ENCODE measurements at regions not wholly inside any gene's neighbourhood (a gene's known extent, or its start where the extent isn't known, plus 50 kb on each side); places are given as distances from the start of the nearest gene placed in this dataset.

DNA sequence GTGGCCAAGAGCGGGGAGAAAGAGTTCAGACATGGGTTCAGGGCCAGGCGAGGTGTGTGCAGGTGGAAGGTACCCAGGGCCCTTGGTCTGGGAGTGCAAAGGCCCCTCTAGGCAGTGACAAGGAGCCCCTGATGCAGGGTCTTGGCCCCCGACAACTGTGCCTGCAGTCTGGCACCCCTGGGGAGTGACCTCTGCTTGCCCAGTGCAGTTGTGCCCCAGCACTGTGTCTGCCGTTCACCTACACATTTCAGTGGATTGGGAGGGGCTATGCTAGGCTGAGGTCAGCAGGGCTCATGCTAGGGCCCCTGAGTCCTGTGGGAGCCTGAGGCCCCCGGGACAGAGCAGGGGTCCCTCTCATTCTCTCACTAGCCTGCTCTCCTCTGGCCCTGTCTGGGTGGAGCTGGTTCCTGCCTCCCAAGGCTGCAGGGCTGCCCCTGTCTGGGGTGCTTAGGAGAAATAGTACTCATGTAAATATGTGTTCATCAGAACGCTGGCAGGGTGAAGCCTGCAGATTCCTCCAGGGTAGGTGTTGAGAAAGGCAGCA is 550.4 kb downstream of the TCERG1L start:
- H3K4me1 ChIP-seq (replicated peaks) = no peaks in the 10 kb centered on the region
- no peak overlapping the region for H3K27ac ChIP-seq
- no peaks in the 10 kb centered on the region for H3K9me3 ChIP-seq
- intact Hi-C loops (cut with DNase I) = no loop called here
- TF ChIP-seq POLR2A (IDR thresholded peaks at IDR 0.05) (no peak), POLR2AphosphoS5 (IDR thresholded peaks at IDR 0.05) (no peak)
- TF ChIP-seq, protein P1, sequence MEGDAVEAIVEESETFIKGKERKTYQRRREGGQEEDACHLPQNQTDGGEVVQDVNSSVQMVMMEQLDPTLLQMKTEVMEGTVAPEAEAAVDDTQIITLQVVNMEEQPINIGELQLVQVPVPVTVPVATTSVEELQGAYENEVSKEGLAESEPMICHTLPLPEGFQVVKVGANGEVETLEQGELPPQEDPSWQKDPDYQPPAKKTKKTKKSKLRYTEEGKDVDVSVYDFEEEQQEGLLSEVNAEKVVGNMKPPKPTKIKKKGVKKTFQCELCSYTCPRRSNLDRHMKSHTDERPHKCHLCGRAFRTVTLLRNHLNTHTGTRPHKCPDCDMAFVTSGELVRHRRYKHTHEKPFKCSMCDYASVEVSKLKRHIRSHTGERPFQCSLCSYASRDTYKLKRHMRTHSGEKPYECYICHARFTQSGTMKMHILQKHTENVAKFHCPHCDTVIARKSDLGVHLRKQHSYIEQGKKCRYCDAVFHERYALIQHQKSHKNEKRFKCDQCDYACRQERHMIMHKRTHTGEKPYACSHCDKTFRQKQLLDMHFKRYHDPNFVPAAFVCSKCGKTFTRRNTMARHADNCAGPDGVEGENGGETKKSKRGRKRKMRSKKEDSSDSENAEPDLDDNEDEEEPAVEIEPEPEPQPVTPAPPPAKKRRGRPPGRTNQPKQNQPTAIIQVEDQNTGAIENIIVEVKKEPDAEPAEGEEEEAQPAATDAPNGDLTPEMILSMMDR (IDR thresholded peaks at IDR 0.05) = no peak
- WGBS = 83% methylated on average over 5 of the region's 6 CpGs
- H3K27me3 ChIP-seq (replicated peaks; ENCODE audit: insufficient read depth) = no peaks in the 10 kb centered on the region
- DNase-seq (ENCODE audit: low spot score) = no peak
- no peak overlapping the region for H3K4me3 ChIP-seq
- no peaks in the 10 kb centered on the region for H3K36me3 ChIP-seq

DNA sequence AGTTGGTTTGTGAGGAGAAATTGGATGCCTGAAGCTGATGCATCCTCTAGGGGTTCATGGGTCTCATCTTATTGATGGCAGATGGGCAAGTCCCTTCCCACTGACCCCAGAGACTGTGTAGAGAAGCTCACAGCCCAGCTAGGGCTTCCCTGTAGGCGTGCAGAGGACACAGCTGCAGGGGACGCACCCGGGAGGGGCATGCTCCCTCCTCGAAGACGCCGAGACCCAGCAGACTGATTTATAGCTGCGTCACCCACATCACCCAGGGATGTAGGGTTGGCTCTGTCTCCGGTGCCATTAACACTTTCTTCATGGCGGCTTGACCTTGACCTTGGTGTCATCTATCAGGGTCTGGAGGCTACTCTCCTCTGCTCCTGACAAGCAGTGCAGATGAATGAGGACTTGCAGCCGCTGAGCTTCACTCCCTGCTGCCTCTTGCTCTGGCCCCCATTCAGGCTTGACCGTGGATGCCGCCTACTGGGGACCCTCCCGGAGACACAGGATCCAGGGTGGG is 549.7 kb downstream of the TCERG1L start:
- H3K36me3 ChIP-seq = no peaks in the 10 kb centered on the region
- intact Hi-C loops (cut with DNase I) = no loop called here
- H3K27ac ChIP-seq = no peak overlapping the region
- TF ChIP-seq POLR2AphosphoS5 (IDR thresholded peaks at IDR 0.05) = no peak
- TF ChIP-seq, protein P1 (IDR thresholded peaks at IDR 0.05) = no peak
- TF ChIP-seq POLR2A (IDR thresholded peaks at IDR 0.05) = no peak
- H3K9me3 ChIP-seq = no peaks in the 10 kb centered on the region
- H3K4me3 ChIP-seq = no peak overlapping the region
- WGBS = 58% methylated on average over 13 of the region's 13 CpGs
- no peaks in the 10 kb centered on the region for H3K27me3 ChIP-seq (replicated peaks; ENCODE audit: insufficient read depth)
- no peak for DNase-seq (ENCODE audit: low spot score)
- no peaks in the 10 kb centered on the region for H3K4me1 ChIP-seq (replicated peaks)

DNA sequence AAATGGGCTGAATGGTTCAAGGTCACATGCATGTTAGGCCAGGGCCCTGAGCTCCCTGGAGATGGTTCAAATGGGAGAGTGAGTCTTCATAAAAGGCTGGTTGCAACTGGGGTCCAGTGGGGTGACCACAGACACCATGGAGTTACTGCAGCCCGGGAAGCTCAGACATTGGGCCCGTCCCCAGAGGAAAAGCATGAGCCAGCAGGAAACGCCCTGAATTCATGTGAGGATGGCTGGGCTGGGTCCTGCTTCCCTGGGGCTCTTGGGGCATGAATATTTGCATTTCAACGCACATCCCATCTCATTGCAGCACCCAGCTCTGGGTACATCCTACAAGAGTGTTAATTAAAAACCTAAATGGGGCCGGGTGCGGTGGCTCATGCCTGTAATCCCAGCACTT is 549.0 kb downstream of the TCERG1L start:
- no peaks in the 10 kb centered on the region for H3K9me3 ChIP-seq
- DNase-seq (ENCODE audit: low spot score) = no peak
- intact Hi-C loops (cut with DNase I) = no loop called here
- H3K4me3 ChIP-seq = no peak overlapping the region
- 77% methylated on average over 6 of the region's 6 CpGs for WGBS
- H3K27me3 ChIP-seq (replicated peaks; ENCODE audit: insufficient read depth) = no peaks in the 10 kb centered on the region
- no peaks in the 10 kb centered on the region for H3K36me3 ChIP-seq
- H3K4me1 ChIP-seq (replicated peaks) = no peaks in the 10 kb centered on the region
- no peak overlapping the region for H3K27ac ChIP-seq
- TF ChIP-seq, protein P1 (IDR thresholded peaks at IDR 0.05) = no peak
- TF ChIP-seq POLR2AphosphoS5 (IDR thresholded peaks at IDR 0.05) = no peak
- no peak for TF ChIP-seq POLR2A (IDR thresholded peaks at IDR 0.05)

DNA sequence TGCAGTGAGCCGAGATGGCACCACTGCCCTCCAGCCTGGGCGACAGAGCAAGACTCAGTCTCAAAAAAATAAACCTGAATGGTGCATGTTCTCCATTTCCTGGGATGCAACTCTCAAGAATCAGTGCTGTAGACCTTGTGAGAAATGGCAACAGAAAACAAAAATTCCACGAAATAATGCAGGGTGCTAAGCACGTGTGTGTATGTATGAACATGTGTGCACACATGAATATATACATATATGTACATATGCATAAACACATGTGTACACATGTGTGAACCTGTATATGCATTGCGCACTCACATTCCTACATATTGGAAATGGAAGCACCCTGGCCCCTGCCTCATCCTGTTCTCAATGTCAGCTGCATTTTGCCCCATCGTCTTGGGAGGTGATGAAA is 548.5 kb downstream of the TCERG1L start:
- TF ChIP-seq, protein P1 (IDR thresholded peaks at IDR 0.05) = no peak
- no peak for TF ChIP-seq POLR2A (IDR thresholded peaks at IDR 0.05)
- TF ChIP-seq POLR2AphosphoS5 (IDR thresholded peaks at IDR 0.05) = no peak
- Histone ChIP-seq H3K27ac (no peak overlapping the region), H3K4me1 (replicated peaks) (no peaks in the 10 kb centered on the region), H3K4me3 (no peak overlapping the region), H3K9me3 (no peaks in the 10 kb centered on the region), H3K36me3 (no peaks in the 10 kb centered on the region), H3K27me3 (replicated peaks; ENCODE audit: insufficient read depth) (no peaks in the 10 kb centered on the region)
- no peak for DNase-seq (ENCODE audit: low spot score)
- 93% methylated on average over 6 of the region's 6 CpGs for WGBS
- intact Hi-C loops (cut with DNase I) = no loop called here

DNA sequence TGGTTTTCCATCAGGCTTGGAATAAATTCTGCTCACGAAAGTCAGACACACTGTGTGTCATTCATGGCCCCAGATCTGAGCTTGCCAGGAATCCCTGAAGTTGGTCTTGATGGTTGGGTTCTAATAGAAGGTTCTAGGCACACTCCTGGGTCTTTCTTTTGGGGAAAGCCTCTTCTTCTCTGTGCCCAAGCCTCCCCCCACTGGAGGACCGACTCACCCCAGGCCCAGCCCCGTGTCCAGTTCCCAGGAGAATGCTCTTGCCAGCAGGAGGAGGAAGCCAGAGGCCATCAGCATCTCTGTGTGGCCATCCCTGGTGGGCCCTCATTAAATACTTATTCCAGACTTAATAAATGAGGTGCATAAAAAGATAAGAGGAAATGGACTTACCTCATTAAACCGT is 548.0 kb downstream of the TCERG1L start:
- WGBS = 65% methylated on average over 4 of the region's 4 CpGs
- Histone ChIP-seq H3K36me3 (no peaks in the 10 kb centered on the region), H3K27me3 (replicated peaks; ENCODE audit: insufficient read depth) (no peaks in the 10 kb centered on the region), H3K9me3 (no peaks in the 10 kb centered on the region), H3K4me1 (replicated peaks) (no peaks in the 10 kb centered on the region), H3K27ac (no peak overlapping the region), H3K4me3 (no peak overlapping the region)
- TF ChIP-seq POLR2A (IDR thresholded peaks at IDR 0.05) (no peak), POLR2AphosphoS5 (IDR thresholded peaks at IDR 0.05) (no peak)
- TF ChIP-seq, protein P1 (IDR thresholded peaks at IDR 0.05) = no peak
- intact Hi-C loops (cut with DNase I) = no loop called here
- no peak for DNase-seq (ENCODE audit: low spot score)
